SK-N-SH treated with all-trans-retinoic acid at 6 μM for 48 hours (cell line): ENCODE measurements at regions not wholly inside any gene's neighbourhood (a gene's known extent, or its start where the extent isn't known, plus 50 kb on each side); places are given as distances from the start of the nearest gene placed in this dataset.

Experiments used
- GLIS3 ChIP-seq: fragments of 250-450 bp; sonication (Bioruptor Pico); IDR thresholded peaks from 2 replicates; pipeline ENCODE4 v1.5.0; 2020; ENCODE audit warnings: mild to moderate bottlenecking, moderate library complexity
- OSR1 ChIP-seq: fragments of 250-450 bp; sonication (Bioruptor Pico); IDR thresholded peaks from 2 replicates; pipeline ENCODE4 v1.8.0; 2022; ENCODE audit warnings: moderate library complexity, mild to moderate bottlenecking, inconsistent platforms
- PPARA ChIP-seq: fragments of 250-450 bp; sonication (Bioruptor Pico); IDR thresholded peaks from 2 replicates; pipeline ENCODE4 v1.5.0; 2020; ENCODE audit warnings: mild to moderate bottlenecking, borderline replicate concordance
- RARB ChIP-seq: fragments of 250-450 bp; sonication (Bioruptor Pico); IDR thresholded peaks from 2 replicates; pipeline ENCODE4 v1.8.0; 2021; ENCODE audit warnings: mild to moderate bottlenecking, moderate library complexity
- TCF4 ChIP-seq: fragments of 250-450 bp; sonication (Bioruptor Pico); IDR thresholded peaks from 2 replicates; pipeline ENCODE4 v1.8.0; 2021; ENCODE audit warnings: mild to moderate bottlenecking, moderate library complexity, borderline replicate concordance
- TOX ChIP-seq: fragments of 250-450 bp; sonication (Bioruptor Pico); IDR thresholded peaks from 2 replicates; pipeline ENCODE4 v1.8.0; 2021; ENCODE audit warnings: mild to moderate bottlenecking, moderate library complexity, borderline replicate concordance
- ZFP3 ChIP-seq: fragments of 250-450 bp; sonication (Bioruptor Pico); IDR thresholded peaks from 2 replicates; pipeline ENCODE4 v1.5.0; 2020; ENCODE audit warnings: mild to moderate bottlenecking, moderate library complexity
- ZFP30 ChIP-seq: fragments of 450-650 bp; formaldehyde crosslinking; IDR thresholded peaks from 2 replicates; pipeline ENCODE4 v1.5.0; 2022; ENCODE audit warnings: mild to moderate bottlenecking, moderate library complexity
- ZNF70 ChIP-seq: fragments of 450-650 bp; formaldehyde crosslinking; IDR thresholded peaks from 2 replicates; pipeline ENCODE4 v1.5.0; 2020; ENCODE audit warnings: mild to moderate bottlenecking, moderate library complexity
- ZNF8 ChIP-seq: fragments of 450-650 bp; formaldehyde crosslinking; IDR thresholded peaks from 2 replicates; pipeline ENCODE4 v1.5.0; 2020; ENCODE audit warnings: mild to moderate bottlenecking, moderate library complexity
- TF ChIP-seq, protein P1 (sequence below): fragments of 250-450 bp; sonication (Bioruptor Pico); IDR thresholded peaks from 2 replicates; pipeline ENCODE4 v1.8.0; 2020; ENCODE audit warnings: mild to moderate bottlenecking, moderate library complexity, borderline replicate concordance
- TF ChIP-seq, protein P2 (sequence below): fragments of 250-450 bp; sonication (Bioruptor Pico); IDR thresholded peaks from 2 replicates; pipeline ENCODE4 v1.5.1; 2020; ENCODE audit warnings: low read depth, mild to moderate bottlenecking, moderate library complexity
- TF ChIP-seq, protein P3 (sequence below): fragments of 250-450 bp; sonication (Bioruptor Pico); IDR thresholded peaks from 2 replicates; pipeline ENCODE4 v1.5.1; 2021; ENCODE audit warnings: mild to moderate bottlenecking, moderate library complexity

DNA sequence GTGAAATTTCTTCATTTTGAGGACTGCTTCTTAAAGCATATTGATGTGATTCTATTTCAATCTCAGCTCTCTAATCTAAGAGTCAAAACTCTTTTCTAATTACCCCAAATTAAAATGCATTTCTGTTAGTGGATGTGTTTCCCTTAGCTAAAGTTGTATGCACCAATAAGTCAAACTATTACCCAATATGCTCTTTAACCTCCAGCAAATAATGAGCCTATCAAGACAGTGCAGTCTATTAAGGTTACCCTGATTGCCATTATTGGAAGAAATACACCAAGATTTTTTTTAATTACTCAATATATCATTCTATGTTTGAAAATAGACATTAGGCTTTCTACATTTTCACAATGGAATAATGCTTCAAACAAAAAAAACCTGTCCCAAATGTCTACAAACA lies 310.0 kb downstream of the BTG1 start:
- TF ChIP-seq ZFP3 (CRISPR knock-in tag), result no peak
- TF ChIP-seq, protein P1, sequence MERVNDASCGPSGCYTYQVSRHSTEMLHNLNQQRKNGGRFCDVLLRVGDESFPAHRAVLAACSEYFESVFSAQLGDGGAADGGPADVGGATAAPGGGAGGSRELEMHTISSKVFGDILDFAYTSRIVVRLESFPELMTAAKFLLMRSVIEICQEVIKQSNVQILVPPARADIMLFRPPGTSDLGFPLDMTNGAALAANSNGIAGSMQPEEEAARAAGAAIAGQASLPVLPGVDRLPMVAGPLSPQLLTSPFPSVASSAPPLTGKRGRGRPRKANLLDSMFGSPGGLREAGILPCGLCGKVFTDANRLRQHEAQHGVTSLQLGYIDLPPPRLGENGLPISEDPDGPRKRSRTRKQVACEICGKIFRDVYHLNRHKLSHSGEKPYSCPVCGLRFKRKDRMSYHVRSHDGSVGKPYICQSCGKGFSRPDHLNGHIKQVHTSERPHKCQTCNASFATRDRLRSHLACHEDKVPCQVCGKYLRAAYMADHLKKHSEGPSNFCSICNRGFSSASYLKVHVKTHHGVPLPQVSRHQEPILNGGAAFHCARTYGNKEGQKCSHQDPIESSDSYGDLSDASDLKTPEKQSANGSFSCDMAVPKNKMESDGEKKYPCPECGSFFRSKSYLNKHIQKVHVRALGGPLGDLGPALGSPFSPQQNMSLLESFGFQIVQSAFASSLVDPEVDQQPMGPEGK, result no peak
- no peak for TF ChIP-seq ZNF8 (CRISPR knock-in tag)
- no peak for TF ChIP-seq ZNF70 (CRISPR knock-in tag)
- TF ChIP-seq TOX, result no peak
- no peak for TF ChIP-seq RARB (CRISPR knock-in tag)
- TF ChIP-seq PPARA, result no peak
- TF ChIP-seq OSR1 (CRISPR knock-in tag), result no peak
- TF ChIP-seq, protein P2, sequence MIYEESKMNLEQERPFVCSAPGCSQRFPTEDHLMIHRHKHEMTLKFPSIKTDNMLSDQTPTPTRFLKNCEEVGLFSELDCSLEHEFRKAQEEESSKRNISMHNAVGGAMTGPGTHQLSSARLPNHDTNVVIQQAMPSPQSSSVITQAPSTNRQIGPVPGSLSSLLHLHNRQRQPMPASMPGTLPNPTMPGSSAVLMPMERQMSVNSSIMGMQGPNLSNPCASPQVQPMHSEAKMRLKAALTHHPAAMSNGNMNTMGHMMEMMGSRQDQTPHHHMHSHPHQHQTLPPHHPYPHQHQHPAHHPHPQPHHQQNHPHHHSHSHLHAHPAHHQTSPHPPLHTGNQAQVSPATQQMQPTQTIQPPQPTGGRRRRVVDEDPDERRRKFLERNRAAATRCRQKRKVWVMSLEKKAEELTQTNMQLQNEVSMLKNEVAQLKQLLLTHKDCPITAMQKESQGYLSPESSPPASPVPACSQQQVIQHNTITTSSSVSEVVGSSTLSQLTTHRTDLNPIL (CRISPR knock-in tag), result no peak
- no peak for TF ChIP-seq ZFP30 (CRISPR knock-in tag)
- TF ChIP-seq TCF4, result no peak
- TF ChIP-seq, protein P3, sequence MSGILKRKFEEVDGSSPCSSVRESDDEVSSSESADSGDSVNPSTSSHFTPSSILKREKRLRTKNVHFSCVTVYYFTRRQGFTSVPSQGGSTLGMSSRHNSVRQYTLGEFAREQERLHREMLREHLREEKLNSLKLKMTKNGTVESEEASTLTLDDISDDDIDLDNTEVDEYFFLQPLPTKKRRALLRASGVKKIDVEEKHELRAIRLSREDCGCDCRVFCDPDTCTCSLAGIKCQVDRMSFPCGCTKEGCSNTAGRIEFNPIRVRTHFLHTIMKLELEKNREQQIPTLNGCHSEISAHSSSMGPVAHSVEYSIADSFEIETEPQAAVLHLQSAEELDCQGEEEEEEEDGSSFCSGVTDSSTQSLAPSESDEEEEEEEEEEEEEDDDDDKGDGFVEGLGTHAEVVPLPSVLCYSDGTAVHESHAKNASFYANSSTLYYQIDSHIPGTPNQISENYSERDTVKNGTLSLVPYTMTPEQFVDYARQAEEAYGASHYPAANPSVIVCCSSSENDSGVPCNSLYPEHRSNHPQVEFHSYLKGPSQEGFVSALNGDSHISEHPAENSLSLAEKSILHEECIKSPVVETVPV, result no peak
- no peak for TF ChIP-seq GLIS3 (CRISPR knock-in tag)
